SK-N-SH treated with all-trans-retinoic acid at 6 μM for 48 hours (cell line): ENCODE measurements at regions not wholly inside any gene's neighbourhood (a gene's known extent, or its start where the extent isn't known, plus 50 kb on each side); places are given as distances from the start of the nearest gene placed in this dataset.

Source experiments
- ARNTL ChIP-seq: fragments of 450-650 bp; formaldehyde crosslinking; IDR thresholded peaks from 2 replicates; pipeline ENCODE4 v1.5.0; 2020; ENCODE audit warnings: low read depth, mild to moderate bottlenecking, moderate library complexity, borderline replicate concordance
- PATZ1 ChIP-seq: fragments of 250-450 bp; sonication (Bioruptor Pico); IDR thresholded peaks from 2 replicates; pipeline ENCODE4 v1.8.0; 2020; ENCODE audit warnings: mild to moderate bottlenecking, moderate library complexity, borderline replicate concordance
- RARB ChIP-seq: fragments of 250-450 bp; sonication (Bioruptor Pico); IDR thresholded peaks from 2 replicates; pipeline ENCODE4 v1.8.0; 2021; ENCODE audit warnings: mild to moderate bottlenecking, moderate library complexity
- SNAI2 ChIP-seq: fragments of 250-450 bp; sonication (Bioruptor Pico); IDR thresholded peaks from 2 replicates; pipeline ENCODE4 v1.5.0; 2020; ENCODE audit warnings: mild to moderate bottlenecking, moderate library complexity
- ZFP30 ChIP-seq: fragments of 450-650 bp; formaldehyde crosslinking; IDR thresholded peaks from 2 replicates; pipeline ENCODE4 v1.5.0; 2022; ENCODE audit warnings: mild to moderate bottlenecking, moderate library complexity
- ZNF70 ChIP-seq: fragments of 450-650 bp; formaldehyde crosslinking; IDR thresholded peaks from 2 replicates; pipeline ENCODE4 v1.5.0; 2020; ENCODE audit warnings: mild to moderate bottlenecking, moderate library complexity

GRCh38 chr2:121877366-121877765 is 121.9 kb downstream of the TSN start:
- TF ChIP-seq RARB (CRISPR knock-in tag) (no peak), PATZ1 (no peak), ARNTL (CRISPR knock-in tag) (no peak), ZNF70 (CRISPR knock-in tag) (no peak), ZFP30 (CRISPR knock-in tag) (no peak), SNAI2 (CRISPR knock-in tag) (no peak)
